ENCODE measurements at regions not wholly inside any gene's neighbourhood (a gene's known extent, or its start where the extent isn't known, plus 50 kb on each side); places are given as distances from the start of the nearest gene placed in this dataset.

DNA sequence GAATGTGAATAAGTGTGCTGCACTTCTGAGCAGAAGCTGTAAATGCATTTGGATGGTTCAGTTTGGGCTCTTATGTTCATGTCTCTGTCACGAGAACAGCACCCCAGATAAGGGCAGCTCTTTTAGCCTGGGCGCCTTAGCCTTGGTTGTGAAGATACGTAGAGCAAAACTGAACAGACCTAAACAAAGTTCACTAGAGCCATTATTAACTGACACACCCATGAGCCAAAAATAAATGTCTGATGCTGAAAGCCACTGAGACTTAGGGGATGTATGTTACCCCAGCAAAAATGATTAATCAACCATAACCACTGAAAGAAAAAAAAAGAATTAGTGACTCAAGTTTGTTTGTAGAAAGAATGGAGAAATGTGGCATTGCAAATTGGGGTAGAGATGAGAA is 343.4 kb downstream of the BCAT1 start:
- ATAC-seq (ENCODE audit: low read depth): no peak
- TF ChIP-seq, protein P1, sequence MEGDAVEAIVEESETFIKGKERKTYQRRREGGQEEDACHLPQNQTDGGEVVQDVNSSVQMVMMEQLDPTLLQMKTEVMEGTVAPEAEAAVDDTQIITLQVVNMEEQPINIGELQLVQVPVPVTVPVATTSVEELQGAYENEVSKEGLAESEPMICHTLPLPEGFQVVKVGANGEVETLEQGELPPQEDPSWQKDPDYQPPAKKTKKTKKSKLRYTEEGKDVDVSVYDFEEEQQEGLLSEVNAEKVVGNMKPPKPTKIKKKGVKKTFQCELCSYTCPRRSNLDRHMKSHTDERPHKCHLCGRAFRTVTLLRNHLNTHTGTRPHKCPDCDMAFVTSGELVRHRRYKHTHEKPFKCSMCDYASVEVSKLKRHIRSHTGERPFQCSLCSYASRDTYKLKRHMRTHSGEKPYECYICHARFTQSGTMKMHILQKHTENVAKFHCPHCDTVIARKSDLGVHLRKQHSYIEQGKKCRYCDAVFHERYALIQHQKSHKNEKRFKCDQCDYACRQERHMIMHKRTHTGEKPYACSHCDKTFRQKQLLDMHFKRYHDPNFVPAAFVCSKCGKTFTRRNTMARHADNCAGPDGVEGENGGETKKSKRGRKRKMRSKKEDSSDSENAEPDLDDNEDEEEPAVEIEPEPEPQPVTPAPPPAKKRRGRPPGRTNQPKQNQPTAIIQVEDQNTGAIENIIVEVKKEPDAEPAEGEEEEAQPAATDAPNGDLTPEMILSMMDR (IDR thresholded peaks at IDR 0.05; ENCODE audit: poor library complexity, severe bottlenecking): no peak

GRCh38 chr12:24603371-24603770 is 345.5 kb downstream of the BCAT1 start:
- Histone ChIP-seq H3K36me3 (ENCODE audit: low read depth) (no peaks in the 10 kb centered on the region), H3K27me3 (ENCODE audit: insufficient read depth, poor library complexity, severe bottlenecking) (no peaks in the 10 kb centered on the region), H3K4me1 (ENCODE audit: insufficient read depth, poor library complexity, severe bottlenecking) (peaks cover 5% of the 10 kb centered on the region), H3K4me3 (ENCODE audit: severe bottlenecking) (no peak overlapping the region), H3K27ac (ENCODE audit: poor library complexity, severe bottlenecking) (no peak overlapping the region), H3K9me3 (ENCODE audit: severe bottlenecking) (no peaks in the 10 kb centered on the region)
- ATAC-seq (ENCODE audit: low read depth) (no peak), DNase-seq (ENCODE audit: low spot score) (no peak)
- TF ChIP-seq, protein P1 (IDR thresholded peaks at IDR 0.05; ENCODE audit: poor library complexity, severe bottlenecking): no peak

More for the DNA sequence above, 343.4 kb downstream of the BCAT1 start:
- DNase-seq (ENCODE audit: low spot score): no peak
- Histone ChIP-seq H3K4me3 (ENCODE audit: severe bottlenecking) (no peak overlapping the region), H3K9me3 (ENCODE audit: severe bottlenecking) (no peaks in the 10 kb centered on the region), H3K36me3 (ENCODE audit: low read depth) (no peaks in the 10 kb centered on the region), H3K4me1 (ENCODE audit: insufficient read depth, poor library complexity, severe bottlenecking) (peaks cover 5% of the 10 kb centered on the region), H3K27me3 (ENCODE audit: insufficient read depth, poor library complexity, severe bottlenecking) (no peaks in the 10 kb centered on the region), H3K27ac (ENCODE audit: poor library complexity, severe bottlenecking) (no peak overlapping the region)

DNA sequence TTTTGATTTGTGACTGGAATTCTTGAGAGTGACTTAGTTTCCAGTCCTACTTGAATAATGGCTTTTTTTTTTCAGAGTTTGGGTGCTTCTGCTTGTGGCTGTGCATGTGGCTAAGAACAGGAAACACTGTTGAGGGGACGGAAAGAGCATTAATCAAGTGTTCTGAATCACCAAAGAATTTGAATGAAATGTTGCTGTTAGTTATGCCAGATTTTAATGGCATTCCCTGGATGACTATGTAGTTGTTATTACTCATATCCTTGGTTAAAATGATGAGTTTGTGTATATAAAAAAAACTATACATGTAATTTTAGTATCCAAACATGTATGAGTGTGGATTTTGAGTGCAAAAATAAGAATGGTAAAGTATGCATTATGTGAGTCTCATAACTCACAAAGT is 347.9 kb downstream of the BCAT1 start:
- H3K36me3 ChIP-seq (ENCODE audit: low read depth): no peaks in the 10 kb centered on the region
- H3K9me3 ChIP-seq (ENCODE audit: severe bottlenecking): no peaks in the 10 kb centered on the region
- peaks cover 5% of the 10 kb centered on the region for H3K4me1 ChIP-seq (ENCODE audit: insufficient read depth, poor library complexity, severe bottlenecking)
- no peaks in the 10 kb centered on the region for H3K27me3 ChIP-seq (ENCODE audit: insufficient read depth, poor library complexity, severe bottlenecking)
- TF ChIP-seq, protein P1 (IDR thresholded peaks at IDR 0.05; ENCODE audit: poor library complexity, severe bottlenecking): no peak
- DNase-seq (ENCODE audit: low spot score): no peak
- no peak overlapping the region for H3K4me3 ChIP-seq (ENCODE audit: severe bottlenecking)
- H3K27ac ChIP-seq (ENCODE audit: poor library complexity, severe bottlenecking): peak overlapping the region; percentile 25
- ATAC-seq (ENCODE audit: low read depth): peak; percentile 71; the same call in 2 of the 3 replicates

GRCh38 chr12:24600551-24600950 is 348.4 kb downstream of the BCAT1 start:
- Histone ChIP-seq H3K4me1 (ENCODE audit: insufficient read depth, poor library complexity, severe bottlenecking) (peaks cover 5% of the 10 kb centered on the region), H3K27ac (ENCODE audit: poor library complexity, severe bottlenecking) (peak overlapping the region; percentile 25), H3K27me3 (ENCODE audit: insufficient read depth, poor library complexity, severe bottlenecking) (no peaks in the 10 kb centered on the region), H3K4me3 (ENCODE audit: severe bottlenecking) (no peak overlapping the region), H3K36me3 (ENCODE audit: low read depth) (no peaks in the 10 kb centered on the region), H3K9me3 (ENCODE audit: severe bottlenecking) (no peaks in the 10 kb centered on the region)
- TF ChIP-seq, protein P1 (IDR thresholded peaks at IDR 0.05; ENCODE audit: poor library complexity, severe bottlenecking): no peak
- DNase-seq (ENCODE audit: low spot score) (no peak), ATAC-seq (ENCODE audit: low read depth) (no peak)

GRCh38 chr12:24599736-24600135 is 349.2 kb downstream of the BCAT1 start:
- Histone ChIP-seq H3K4me3 (ENCODE audit: severe bottlenecking) (no peak overlapping the region), H3K36me3 (ENCODE audit: low read depth) (no peaks in the 10 kb centered on the region), H3K27me3 (ENCODE audit: insufficient read depth, poor library complexity, severe bottlenecking) (no peaks in the 10 kb centered on the region), H3K4me1 (ENCODE audit: insufficient read depth, poor library complexity, severe bottlenecking) (peaks cover 5% of the 10 kb centered on the region), H3K9me3 (ENCODE audit: severe bottlenecking) (no peaks in the 10 kb centered on the region), H3K27ac (ENCODE audit: poor library complexity, severe bottlenecking) (no peak overlapping the region)
- ATAC-seq (ENCODE audit: low read depth): no peak
- DNase-seq (ENCODE audit: low spot score): no peak
- TF ChIP-seq, protein P1 (IDR thresholded peaks at IDR 0.05; ENCODE audit: poor library complexity, severe bottlenecking): no peak

Measured in RWPE2 (cell line).